ENCODE measurements at regions not wholly inside any gene's neighbourhood (a gene's known extent, or its start where the extent isn't known, plus 50 kb on each side); places are given as distances from the start of the nearest gene placed in this dataset.
A peak's percentile ranks its signal among the peaks of the same experiment; 100 is the strongest.

DNA sequence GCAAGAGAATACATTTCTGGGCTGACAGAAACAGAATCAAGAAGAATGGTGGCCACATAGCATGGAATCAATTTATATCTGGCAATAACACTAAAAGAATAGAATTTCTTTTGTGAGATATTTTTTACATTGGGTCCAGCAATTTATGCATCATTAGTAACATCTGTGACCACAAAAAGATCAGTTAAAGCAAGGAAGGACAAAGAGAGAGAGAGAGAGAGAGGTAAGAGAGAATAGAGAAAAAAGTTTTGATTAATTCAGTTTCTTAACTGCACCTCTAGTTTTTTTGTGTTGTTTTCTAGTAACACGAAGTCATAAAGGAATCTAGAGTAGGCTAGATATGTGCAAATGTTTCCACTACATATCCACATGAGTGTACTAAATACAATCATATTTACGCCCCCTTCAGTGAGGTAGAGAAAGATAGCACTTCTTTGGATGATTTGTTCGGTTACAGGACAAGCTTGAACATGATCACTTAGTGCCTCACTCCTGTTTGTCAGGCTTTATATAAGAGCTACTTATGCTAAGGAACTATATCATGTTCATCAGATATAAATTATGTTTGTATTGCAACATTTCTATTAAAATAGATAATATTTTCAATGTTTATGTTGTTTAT is 247.4 kb upstream of the COL3A1 start:
- TF ChIP-seq, protein P1, sequence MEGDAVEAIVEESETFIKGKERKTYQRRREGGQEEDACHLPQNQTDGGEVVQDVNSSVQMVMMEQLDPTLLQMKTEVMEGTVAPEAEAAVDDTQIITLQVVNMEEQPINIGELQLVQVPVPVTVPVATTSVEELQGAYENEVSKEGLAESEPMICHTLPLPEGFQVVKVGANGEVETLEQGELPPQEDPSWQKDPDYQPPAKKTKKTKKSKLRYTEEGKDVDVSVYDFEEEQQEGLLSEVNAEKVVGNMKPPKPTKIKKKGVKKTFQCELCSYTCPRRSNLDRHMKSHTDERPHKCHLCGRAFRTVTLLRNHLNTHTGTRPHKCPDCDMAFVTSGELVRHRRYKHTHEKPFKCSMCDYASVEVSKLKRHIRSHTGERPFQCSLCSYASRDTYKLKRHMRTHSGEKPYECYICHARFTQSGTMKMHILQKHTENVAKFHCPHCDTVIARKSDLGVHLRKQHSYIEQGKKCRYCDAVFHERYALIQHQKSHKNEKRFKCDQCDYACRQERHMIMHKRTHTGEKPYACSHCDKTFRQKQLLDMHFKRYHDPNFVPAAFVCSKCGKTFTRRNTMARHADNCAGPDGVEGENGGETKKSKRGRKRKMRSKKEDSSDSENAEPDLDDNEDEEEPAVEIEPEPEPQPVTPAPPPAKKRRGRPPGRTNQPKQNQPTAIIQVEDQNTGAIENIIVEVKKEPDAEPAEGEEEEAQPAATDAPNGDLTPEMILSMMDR (conservative IDR thresholded peaks at IDR 0.05; ENCODE audit: control insufficient read depth, insufficient read depth, low read depth, low read length) = no peak
- DNase-seq (ENCODE audit: low read depth) = peak; percentile 6
- H3K4me3 ChIP-seq (ENCODE audit: control insufficient read depth, low read depth, low read length) = no peak overlapping the region

DNA sequence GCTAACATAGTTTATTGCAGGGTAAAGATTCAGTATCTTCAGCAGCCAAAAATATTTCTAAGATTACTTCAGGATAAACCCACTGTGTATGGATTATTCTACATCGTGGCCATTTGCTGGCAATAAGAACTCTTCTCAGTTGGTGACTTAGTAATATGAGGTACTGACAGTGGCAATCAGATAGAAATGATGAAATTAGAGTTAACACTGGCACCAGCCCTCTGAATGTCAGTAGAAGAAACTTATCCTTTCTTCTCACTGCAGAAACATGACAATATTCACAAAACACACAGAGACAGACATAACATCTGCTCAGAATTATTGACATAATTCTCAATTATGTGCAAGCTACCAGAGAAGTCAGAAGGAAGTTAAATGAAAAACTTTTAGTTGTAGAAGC is 246.3 kb upstream of the COL3A1 start:
- no peak overlapping the region for H3K4me3 ChIP-seq (ENCODE audit: control insufficient read depth, low read depth, low read length)
- TF ChIP-seq, protein P1 (conservative IDR thresholded peaks at IDR 0.05; ENCODE audit: control insufficient read depth, insufficient read depth, low read depth, low read length) = no peak
- no peak for DNase-seq (ENCODE audit: low read depth)

GRCh38 chr2:188734691-188735090 is 239.5 kb upstream of the COL3A1 start:
- TF ChIP-seq, protein P1 (conservative IDR thresholded peaks at IDR 0.05; ENCODE audit: control insufficient read depth, insufficient read depth, low read depth, low read length) = no peak
- DNase-seq (ENCODE audit: low read depth) = peak; percentile 8

DNA sequence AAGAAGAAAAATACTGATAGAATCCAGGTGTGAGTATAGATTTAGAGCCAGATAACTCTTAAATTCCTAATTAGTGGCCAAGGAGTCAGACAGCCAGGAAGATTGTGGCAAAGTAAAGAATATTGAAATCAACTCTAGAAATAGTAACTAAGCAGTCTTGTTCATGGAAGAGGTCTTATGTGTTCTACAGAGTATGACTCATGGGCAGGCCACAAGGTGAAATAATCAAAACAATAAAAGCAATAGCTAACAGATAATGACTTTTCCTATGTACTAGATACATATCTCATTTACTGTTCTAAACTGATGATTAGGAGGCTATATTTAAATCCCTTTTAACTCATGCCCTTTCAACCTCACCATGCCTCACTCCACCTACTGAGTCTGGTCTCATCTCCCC is 227.4 kb upstream of the COL3A1 start:
- TF ChIP-seq, protein P1 (conservative IDR thresholded peaks at IDR 0.05; ENCODE audit: control insufficient read depth, insufficient read depth, low read depth, low read length) = no peak
- H3K4me3 ChIP-seq (ENCODE audit: control insufficient read depth, low read depth, low read length) = no peak overlapping the region
- peak; percentile 47 for DNase-seq (ENCODE audit: low read depth)

More at GRCh38 chr2:188734691-188735090, 239.5 kb upstream of the COL3A1 start:
- H3K4me3 ChIP-seq (ENCODE audit: control insufficient read depth, low read depth, low read length) = no peak overlapping the region

GRCh38 chr2:188751816-188752215 is 222.4 kb upstream of the COL3A1 start:
- H3K4me3 ChIP-seq (ENCODE audit: control insufficient read depth, low read depth, low read length) = no peak overlapping the region
- DNase-seq (ENCODE audit: low read depth) = peak; percentile 44
- TF ChIP-seq, protein P1 (conservative IDR thresholded peaks at IDR 0.05; ENCODE audit: control insufficient read depth, insufficient read depth, low read depth, low read length) = no peak

DNA sequence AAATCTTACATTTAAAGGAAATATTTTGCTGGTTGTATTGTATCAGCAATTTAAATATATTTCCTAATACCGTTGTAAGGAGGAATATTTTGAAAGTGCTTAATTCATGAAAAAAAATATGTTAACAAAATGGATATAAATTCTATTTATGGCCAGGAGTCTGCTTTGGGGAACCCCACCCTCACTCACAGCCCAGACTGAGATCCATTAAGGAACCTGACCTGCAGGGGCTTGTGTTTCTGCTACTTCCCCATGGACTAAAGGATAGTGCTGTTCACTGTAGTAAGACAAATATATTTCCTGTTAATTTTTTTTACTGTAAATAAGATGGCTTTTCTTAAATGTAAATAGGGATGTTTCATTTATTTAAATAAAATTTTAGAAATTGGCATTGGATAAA is 221.9 kb upstream of the COL3A1 start:
- H3K4me3 ChIP-seq (ENCODE audit: control insufficient read depth, low read depth, low read length) = no peak overlapping the region
- TF ChIP-seq, protein P1 (conservative IDR thresholded peaks at IDR 0.05; ENCODE audit: control insufficient read depth, insufficient read depth, low read depth, low read length) = no peak
- no peak for DNase-seq (ENCODE audit: low read depth)

DNA sequence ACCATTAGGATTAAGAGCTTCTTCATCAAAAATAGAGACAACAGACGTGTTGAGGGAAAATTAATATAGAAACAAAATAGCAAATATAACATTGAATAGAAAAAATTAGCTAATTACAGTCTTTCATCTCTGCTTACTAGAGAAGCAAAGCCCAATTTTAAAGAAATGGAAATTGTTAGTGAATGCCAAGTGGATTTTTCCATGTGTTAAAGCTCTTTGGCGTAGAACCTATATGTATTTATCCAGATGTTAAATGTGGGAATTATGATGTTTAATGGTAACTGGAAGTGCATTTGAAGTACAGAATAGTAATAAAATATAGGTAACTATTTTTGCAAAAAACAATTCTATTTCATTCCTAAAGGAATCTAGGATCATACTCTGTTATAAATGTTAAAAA is 212.0 kb upstream of the COL3A1 start:
- H3K4me3 ChIP-seq (ENCODE audit: control insufficient read depth, low read depth, low read length) = no peak overlapping the region
- TF ChIP-seq, protein P1 (conservative IDR thresholded peaks at IDR 0.05; ENCODE audit: control insufficient read depth, insufficient read depth, low read depth, low read length) = no peak
- DNase-seq (ENCODE audit: low read depth) = no peak
